Heart left ventricle (tissue), 16 donors: ENCODE measurements at regions not wholly inside any gene's neighbourhood (a gene's known extent, or its start where the extent isn't known, plus 50 kb on each side); places are given as distances from the start of the nearest gene placed in this dataset.

Experiments
- ATAC-seq, 4 donors: fragments of 200-7000 bp; cut with Tn5 transposase; one replicate each; pipeline ENCODE4 v1.9.1; 2020 to 2022; ENCODE audit warnings: moderate library complexity in 4 of 4, mild to moderate bottlenecking in 3 of 4, moderate number of reproducible peaks in 1 of 4
- DNase-seq, 5 donors: peaks; one replicate each; pipeline ENCODE4 v3.0.0-alpha.2; 2020
- H3K27ac ChIP-seq, 12 donors: fragments of 200-600 bp; sonication (generic) in 4 of 12; one replicate each; pipeline versions ENCODE4 v1.5.0 to v1.8.0; 2016 to 2022; ENCODE audit warnings: mild to moderate bottlenecking in 2 of 12
- H3K27me3 ChIP-seq, 9 donors: fragments of 200-600 bp; sonication (generic) in 2 of 9; one replicate each; pipeline versions ENCODE4 v1.5.1 to v1.8.0; 2016 to 2022; ENCODE audit warnings: mild to moderate bottlenecking in 3 of 9
- H3K36me3 ChIP-seq, 9 donors: fragments of 200-600 bp; sonication (generic) in 2 of 9; one replicate each; pipeline versions ENCODE4 v1.5.0 to v1.8.0; 2018 to 2022; ENCODE audit warnings: mild to moderate bottlenecking in 2 of 9
- H3K4me1 ChIP-seq, 12 donors: fragments of 200-600 bp; sonication (generic) in 4 of 12; one replicate each; pipeline versions ENCODE4 v1.5.0 to v1.8.0; 2016 to 2022; ENCODE audit warnings: mild to moderate bottlenecking in 3 of 12
- H3K4me3 ChIP-seq, 12 donors: fragments of 200-600 bp; sonication (generic) in 4 of 12; one replicate each; pipeline versions ENCODE4 v1.5.0 to v1.8.0; 2017 to 2022; ENCODE audit warnings: mild to moderate bottlenecking in 9 of 12, moderate library complexity in 4 of 12
- H3K9me3 ChIP-seq, 12 donors: fragments of 200-600 bp; sonication (generic) in 4 of 12; one replicate each; pipeline versions ENCODE4 v1.5.0 to v1.8.0; 2016 to 2022; ENCODE audit warnings: mild to moderate bottlenecking in 1 of 12
- POLR2A ChIP-seq, 2 donors: fragments of 450-650 bp; IDR thresholded peaks; one replicate each; pipeline ENCODE4 v1.6.1; 2017; ENCODE audit warnings: antibody characterized with exemption in 2 of 2, mild to moderate bottlenecking in 2 of 2, moderate library complexity in 2 of 2
- WGBS, 4 donors: extraction: QIAGEN DNeasy Blood & Tissue Kit in 2 of 4; methylation state at CpG; one replicate each; pipeline versions ENCODE4 v1.1.5 to v1.1.7; 2013 to 2018; 5-methylcytosine and 5-hydroxymethylcytosine counted together
- intact Hi-C, 10 donors: fragments of 100-400 bp; cut with DNase I; formaldehyde crosslinking; loops; one replicate each; pipeline versions ENCODE4 v1.11.1 to v1.14.2; 2022
- TF ChIP-seq, protein P1 (sequence below), 12 donors: fragments of 200-600 bp; sonication (generic) in 4 of 12; IDR thresholded peaks; one replicate each; pipeline versions ENCODE4 v1.5.0 to v1.8.0; 2018 to 2022; ENCODE audit warnings: antibody characterized with exemption in 12 of 12, mild to moderate bottlenecking in 5 of 12
- donor health status: ischemic (EF 13 %, LVEDD 7.1; RV severe dilation, severe dysfunction).
- donor health status: healthy with polysubstance abuse.
- donor health status: DM: no; HTN: yes; CAD: no.
- donor health status: DM: no; HTN: no; CAD: no.
- donor health status: ischemic (EF 25% LVEDD 6.9; RV normal size, moderate dysfunction).
- donor health status: ischemic (EF 25% LVEDD 5.7; RV mildly dilated, moderate dysfunction).
- donor health status: healthy.
- donor health status: DM: yes; HTN: yes; CAD: no.
- donor health status: ischemic (EF 35%, LVEDD 5.7; RV mildly dilated, moderate dysfunction).
- donor health status: nonischemic (EF 11% LVEDD 7.7; RV severe dilation, severe dysfunction).
- donor health status: DM: yes; HTN: yes; CAD: no.
- donor health status: PGD.
- donor health status: ischemic (EF 29% LVEDD 5.4; RV normal size, mild dysfunction).
- donor health status: nonischemic (EF 23%, LVEDD 6.1; RV moderate dilation, normal function).

DNA sequence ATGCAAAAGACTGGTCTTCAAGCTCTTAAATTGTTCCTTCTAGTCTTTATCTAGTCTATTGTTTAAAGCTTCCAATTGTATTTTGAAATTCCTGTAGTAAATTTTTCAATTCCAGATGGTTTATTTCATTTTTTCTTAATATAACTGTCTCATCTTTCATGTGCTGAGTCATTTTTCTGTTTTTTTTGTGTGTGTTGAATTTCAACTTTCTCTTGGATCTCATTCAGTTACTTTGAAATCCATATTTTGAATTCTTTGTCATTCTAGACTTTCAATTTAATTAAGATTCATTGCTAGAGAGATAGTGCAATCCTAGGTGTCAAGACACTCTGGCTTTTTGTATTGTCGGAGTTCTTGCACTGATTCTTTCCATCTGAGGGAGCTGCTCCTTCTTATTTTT lies 128.0 kb upstream of the PRKG2 start:
- intact Hi-C loops: no loop called here
- H3K36me3 ChIP-seq: no peaks in the 10 kb centered on the region
- H3K27me3 ChIP-seq: no peaks in the 10 kb centered on the region
- no peaks in the 10 kb centered on the region for H3K4me1 ChIP-seq
- no peak for ATAC-seq
- TF ChIP-seq, protein P1, sequence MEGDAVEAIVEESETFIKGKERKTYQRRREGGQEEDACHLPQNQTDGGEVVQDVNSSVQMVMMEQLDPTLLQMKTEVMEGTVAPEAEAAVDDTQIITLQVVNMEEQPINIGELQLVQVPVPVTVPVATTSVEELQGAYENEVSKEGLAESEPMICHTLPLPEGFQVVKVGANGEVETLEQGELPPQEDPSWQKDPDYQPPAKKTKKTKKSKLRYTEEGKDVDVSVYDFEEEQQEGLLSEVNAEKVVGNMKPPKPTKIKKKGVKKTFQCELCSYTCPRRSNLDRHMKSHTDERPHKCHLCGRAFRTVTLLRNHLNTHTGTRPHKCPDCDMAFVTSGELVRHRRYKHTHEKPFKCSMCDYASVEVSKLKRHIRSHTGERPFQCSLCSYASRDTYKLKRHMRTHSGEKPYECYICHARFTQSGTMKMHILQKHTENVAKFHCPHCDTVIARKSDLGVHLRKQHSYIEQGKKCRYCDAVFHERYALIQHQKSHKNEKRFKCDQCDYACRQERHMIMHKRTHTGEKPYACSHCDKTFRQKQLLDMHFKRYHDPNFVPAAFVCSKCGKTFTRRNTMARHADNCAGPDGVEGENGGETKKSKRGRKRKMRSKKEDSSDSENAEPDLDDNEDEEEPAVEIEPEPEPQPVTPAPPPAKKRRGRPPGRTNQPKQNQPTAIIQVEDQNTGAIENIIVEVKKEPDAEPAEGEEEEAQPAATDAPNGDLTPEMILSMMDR (IDR thresholded peaks at IDR 0.05): no peak
- TF ChIP-seq POLR2A (IDR thresholded peaks at IDR 0.05): no peak
- DNase-seq: no peak
- WGBS, 4 donors: 87 to 98% (median 92%) methylated on average over 1 of the region's 1 CpG
- no peak overlapping the region for H3K4me3 ChIP-seq
- no peaks in the 10 kb centered on the region for H3K9me3 ChIP-seq
- H3K27ac ChIP-seq: no peak overlapping the region

DNA sequence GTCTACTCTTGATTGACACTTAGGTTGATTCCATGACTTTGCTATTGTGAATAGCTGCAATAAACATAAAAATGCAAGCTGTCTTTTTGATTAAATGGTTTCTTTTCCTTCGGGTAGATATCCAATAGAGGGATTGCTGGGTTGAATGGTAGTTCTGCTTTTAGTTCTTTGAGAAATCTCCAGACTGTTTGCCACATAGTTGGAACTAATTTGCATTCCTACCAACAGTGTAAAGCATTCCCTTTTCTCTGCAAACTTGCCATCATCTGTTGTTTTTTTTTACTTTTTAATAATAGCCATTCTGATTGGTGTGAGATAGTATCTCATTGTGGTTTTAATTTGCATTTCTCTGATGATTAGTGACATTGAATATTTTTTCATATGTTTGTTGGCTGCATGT lies 122.2 kb upstream of the PRKG2 start:
- intact Hi-C loops: no loop called here
- 32 to 45% (median 35%) methylated on average over 1 of the region's 1 CpG for WGBS, 4 donors
- no peak for TF ChIP-seq POLR2A (IDR thresholded peaks at IDR 0.05)
- TF ChIP-seq, protein P1 (IDR thresholded peaks at IDR 0.05): no peak

DNA sequence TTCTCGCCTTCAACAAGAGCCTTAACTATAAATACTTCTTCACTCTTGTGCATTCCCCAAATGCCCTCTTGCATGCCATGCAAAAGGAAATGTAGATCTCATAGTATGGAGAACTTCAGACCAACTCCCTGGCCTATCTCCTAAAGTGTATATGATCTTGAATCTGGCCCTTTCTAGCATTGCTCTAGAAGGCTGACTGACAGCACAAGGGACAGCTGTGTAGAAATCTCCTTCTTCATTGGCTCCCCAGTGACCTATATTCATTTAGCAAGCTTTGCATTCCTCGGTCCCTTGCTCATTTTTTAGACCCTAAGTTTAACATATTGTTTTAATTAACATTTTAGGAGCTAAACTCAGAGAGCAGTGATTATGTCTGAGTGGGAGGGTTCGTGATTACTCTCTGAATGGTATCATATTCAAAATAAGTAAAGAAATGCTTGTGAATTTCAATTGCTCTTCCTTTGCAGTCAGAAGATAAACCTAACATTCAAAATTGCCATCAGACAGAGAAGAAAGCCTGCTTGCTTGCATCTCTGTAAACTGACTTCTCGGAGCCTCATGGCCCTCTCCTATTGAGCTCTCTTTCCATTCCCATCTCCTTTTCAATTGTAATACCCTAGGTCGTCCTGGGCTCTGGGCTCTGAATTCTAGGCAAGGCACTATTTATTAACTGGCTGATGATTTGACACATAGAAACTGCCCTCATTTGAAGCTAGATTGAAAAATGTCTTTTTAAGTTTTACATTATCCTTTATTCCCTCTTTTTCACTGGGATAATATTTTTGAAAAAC lies 120.3 kb upstream of the PRKG2 start:
- no peak for DNase-seq
- Histone ChIP-seq H3K9me3 (no peaks in the 10 kb centered on the region), H3K4me3 (no peak overlapping the region), H3K27me3 (no peaks in the 10 kb centered on the region), H3K36me3 (no peaks in the 10 kb centered on the region), H3K4me1 (peaks cover 0 to 3% (median 0%) of the 10 kb centered on the region in 12 donors), H3K27ac (no peak overlapping the region)
- intact Hi-C loops: no loop called here
- WGBS, 4 donors: 69 to 77% (median 75%) methylated on average over 5 of the region's 5 CpGs
- TF ChIP-seq, protein P1 (IDR thresholded peaks at IDR 0.05): no peak
- TF ChIP-seq POLR2A (IDR thresholded peaks at IDR 0.05): no peak
- ATAC-seq: no peak

More for the DNA sequence above, 122.2 kb upstream of the PRKG2 start:
- Histone ChIP-seq H3K27me3 (no peaks in the 10 kb centered on the region), H3K27ac (no peak overlapping the region), H3K36me3 (no peaks in the 10 kb centered on the region), H3K4me3 (no peak overlapping the region), H3K4me1 (peaks cover 0 to 3% (median 0%) of the 10 kb centered on the region in 12 donors), H3K9me3 (no peaks in the 10 kb centered on the region)
- ATAC-seq (no peak), DNase-seq (no peak)

DNA sequence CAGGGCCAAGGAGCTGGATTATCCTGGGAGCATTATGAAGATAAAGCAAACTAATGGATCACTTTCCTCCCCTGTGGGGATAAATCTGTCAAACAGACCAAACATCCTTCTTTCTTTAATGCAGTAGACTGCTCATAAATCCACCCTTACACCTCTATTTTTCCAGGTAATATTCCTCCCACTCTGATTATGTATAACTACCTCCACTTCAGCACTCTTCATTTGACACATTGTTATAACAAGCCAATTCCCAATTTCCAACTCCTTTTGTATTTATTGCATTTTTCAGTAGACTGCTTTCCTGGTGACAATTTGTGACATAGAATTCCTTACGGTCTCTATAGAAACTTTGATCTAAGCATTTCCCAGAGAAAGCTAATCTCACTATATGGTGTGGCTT lies 115.0 kb upstream of the PRKG2 start:
- H3K27me3 ChIP-seq: no peaks in the 10 kb centered on the region
- ATAC-seq (no peak), DNase-seq (no peak)
- peaks cover 0 to 3% (median 0%) of the 10 kb centered on the region in 12 donors for H3K4me1 ChIP-seq
- H3K4me3 ChIP-seq: no peak overlapping the region
- H3K36me3 ChIP-seq: no peaks in the 10 kb centered on the region
- no peak overlapping the region for H3K27ac ChIP-seq
- intact Hi-C loops: no loop called here
- TF ChIP-seq, protein P1 (IDR thresholded peaks at IDR 0.05): no peak
- TF ChIP-seq POLR2A (IDR thresholded peaks at IDR 0.05): no peak
- WGBS, 4 donors: 0 to 41% (median 37%) methylated on average over 1 of the region's 1 CpG
- no peaks in the 10 kb centered on the region for H3K9me3 ChIP-seq
